ENCODE measurements at regions not wholly inside any gene's neighbourhood (a gene's known extent, or its start where the extent isn't known, plus 50 kb on each side); places are given as distances from the start of the nearest gene placed in this dataset.

GRCh38 chr5:82590112-82590511 lies 312.0 kb upstream of the RPS23 start:
- H3K36me3 ChIP-seq (ENCODE audit: control insufficient read depth in 2 of 4, insufficient read depth in 4 of 4, low read length in 3 of 4): peaks cover 0 to 3% (median 1%) of the 10 kb centered on the region in 4 experiments; a peak in 4 of 8 replicates
- H3K9ac ChIP-seq (replicated peaks in 1 of 4; ENCODE audit: extremely low read depth in 1 of 4, low read depth in 3 of 4, low read length in 3 of 4): no peak overlapping the region
- no peak overlapping the region for H3K27ac ChIP-seq (ENCODE audit: low read depth, low read length)
- H2AK5ac ChIP-seq (ENCODE audit: low read depth, low read length): no peak overlapping the region
- H3K79me1 ChIP-seq (ENCODE audit: low read depth, low read length): no peaks in the 10 kb centered on the region
- H3K18ac ChIP-seq (ENCODE audit: extremely low read depth, low read length): no peak overlapping the region
- no peaks in the 10 kb centered on the region for H3K79me2 ChIP-seq (ENCODE audit: control insufficient read depth in 1 of 2, insufficient read depth in 2 of 2, low read length in 2 of 2)
- no peaks in the 10 kb centered on the region; the same call in 1 of the 2 replicates for H3K23me2 ChIP-seq (ENCODE audit: low read depth, low read length)
- no peak overlapping the region for H3K4me2 ChIP-seq (ENCODE audit: insufficient read depth in 1 of 2, low read depth in 2 of 2, low read length in 2 of 2)
- H2AFZ ChIP-seq (ENCODE audit: low read length): no peak overlapping the region
- H4K5ac ChIP-seq (ENCODE audit: insufficient read length, low read depth, low read length): no peak overlapping the region
- H3K14ac ChIP-seq (ENCODE audit: insufficient read length): no peak overlapping the region
- no peak overlapping the region for H3K4me3 ChIP-seq (ENCODE audit: extremely low read depth in 1 of 4, insufficient read depth in 2 of 4, low read depth in 3 of 4, low read length in 4 of 4)
- no peak overlapping the region for H3K4ac ChIP-seq (replicated peaks; ENCODE audit: insufficient read length, low read depth, low read length)
- DNase-seq (ENCODE audit: low read depth in 1 of 2, low spot score in 2 of 2) (no peak), FAIRE-seq (no peak)
- no peak overlapping the region for H2BK12ac ChIP-seq (ENCODE audit: low read depth, low read length)
- no peak overlapping the region for H4K91ac ChIP-seq (replicated peaks; ENCODE audit: insufficient read length, low read length)
- H2BK20ac ChIP-seq (ENCODE audit: low read length): no peak overlapping the region
- POLR2A ChIA-PET (ENCODE audit: partially characterized antibody): no interaction called here
- H2BK5ac ChIP-seq (ENCODE audit: low read depth, low read length): no peak overlapping the region
- H3K9me3 ChIP-seq (ENCODE audit: insufficient read depth in 2 of 2, low read depth in 1 of 2, low read length in 1 of 2): peaks cover 15% of the 10 kb centered on the region in 2 experiments
- no peak overlapping the region for H4K8ac ChIP-seq (ENCODE audit: extremely low read depth, insufficient read depth, low read length)
- CTCF ChIA-PET (ENCODE audit: partially characterized antibody): interaction anchor here (0.8 kb wide), 1 partner anchor 394 kb away, joined by 3 read pairs; no protein-coding TSS in a partner anchor
- H3K56ac ChIP-seq (replicated peaks; ENCODE audit: insufficient read length, low read depth, low read length): no peak overlapping the region
- H2BK120ac ChIP-seq (replicated peaks; ENCODE audit: low read depth, low read length): no peak overlapping the region
- H3K4me1 ChIP-seq (replicated peaks in 1 of 4; ENCODE audit: control insufficient read depth in 3 of 4, insufficient read depth in 4 of 4, low read length in 3 of 4): peaks cover 0 to 12% (median 5%) of the 10 kb centered on the region in 4 experiments
- H4K20me1 ChIP-seq (replicated peaks in 1 of 2; ENCODE audit: control insufficient read depth in 1 of 2, insufficient read depth in 2 of 2, low read length in 2 of 2): no peaks in the 10 kb centered on the region
- no peaks in the 10 kb centered on the region for H3K27me3 ChIP-seq (replicated peaks in 1 of 4; ENCODE audit: control insufficient read depth in 3 of 4, extremely low read depth in 1 of 4, insufficient read depth in 3 of 4, low read length in 3 of 4)
- no peak overlapping the region for H2BK15ac ChIP-seq (ENCODE audit: low read length)
- 67% methylated on average over 1 of the region's 1 CpG; no CpG with 5 or more reads in 1 of the 2 experiments for WGBS, 2 experiments (ENCODE audit: extremely low coverage in 1 of 2, insufficient coverage in 1 of 2, insufficient read length in 1 of 2, insufficient replicate concordance in 2 of 2, low coverage in 1 of 2, low lambda C conversion rate in 2 of 2, missing lambda C conversion rate in 1 of 2)
- no peak overlapping the region for H3K23ac ChIP-seq (ENCODE audit: insufficient read length)
- TF ChIP-seq ATF3 (IDR thresholded peaks at IDR 0.05; ENCODE audit: insufficient read depth, low read depth, low read length): no peak
- TF ChIP-seq SIN3A (conservative IDR thresholded peaks at IDR 0.05 in 1 of 2, IDR thresholded peaks at IDR 0.05 in 1 of 2; ENCODE audit: low read depth in 1 of 2, low read length in 2 of 2): no peak

Measured in H1 (cell line).